Daoy (cell line): ENCODE measurements at regions not wholly inside any gene's neighbourhood (a gene's known extent, or its start where the extent isn't known, plus 50 kb on each side); places are given as distances from the start of the nearest gene placed in this dataset.

Experiments used
- DNase-seq: peaks from one replicate; pipeline ENCODE4 v3.0.0-alpha.2; 2015; ENCODE audit warnings: low read depth

DNA sequence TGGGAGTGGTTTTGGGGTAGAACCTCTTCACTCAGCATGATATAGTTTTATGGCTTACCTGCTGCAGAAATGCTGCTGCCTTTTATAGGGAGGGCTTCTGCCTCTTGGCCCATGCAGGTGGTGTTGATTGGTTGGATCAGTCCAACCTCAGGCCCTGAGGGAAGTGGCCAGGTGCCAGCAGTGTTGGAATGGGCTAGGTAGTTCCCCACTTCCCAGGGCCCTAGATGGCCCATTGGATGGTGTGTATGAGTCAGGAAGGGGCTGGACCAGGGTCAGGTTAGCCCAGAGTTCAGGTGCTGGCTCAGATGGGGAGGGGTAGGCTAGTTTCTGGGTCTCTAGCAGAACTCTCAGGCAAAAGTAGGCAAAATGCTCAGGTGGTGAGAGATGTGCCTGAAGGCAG is 455.5 kb downstream of the CCSER2 start:
- no peak for DNase-seq

DNA sequence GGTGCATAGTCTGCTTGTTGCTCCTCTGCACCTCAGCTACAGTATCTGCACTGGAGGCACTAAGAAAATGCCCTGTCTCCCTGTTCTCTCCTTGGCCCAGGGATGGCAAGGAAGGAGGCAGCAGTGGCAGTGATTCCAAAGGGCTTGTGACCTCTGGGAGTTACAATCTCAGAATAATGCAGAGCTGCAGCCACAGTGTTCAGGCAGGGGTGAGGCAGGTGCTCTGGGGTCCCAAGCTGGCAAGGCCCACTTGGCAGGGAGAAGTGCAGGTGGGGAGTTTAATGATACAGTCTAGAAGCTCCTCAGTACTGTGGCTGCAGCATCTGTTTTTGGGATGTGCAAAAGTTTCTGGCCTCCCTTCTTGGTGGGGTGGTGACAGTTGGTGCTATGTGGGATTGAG is 456.4 kb downstream of the CCSER2 start:
- no peak for DNase-seq

GRCh38 chr10:84789026-84789425 is 460.6 kb downstream of the CCSER2 start:
- DNase-seq = no peak

GRCh38 chr10:84798312-84798711 is 469.9 kb downstream of the CCSER2 start:
- DNase-seq = no peak

- no peak for DNase-seq
Observed at GRCh38 chr10:84801156-84801555, 472.8 kb downstream of the CCSER2 start.

DNA sequence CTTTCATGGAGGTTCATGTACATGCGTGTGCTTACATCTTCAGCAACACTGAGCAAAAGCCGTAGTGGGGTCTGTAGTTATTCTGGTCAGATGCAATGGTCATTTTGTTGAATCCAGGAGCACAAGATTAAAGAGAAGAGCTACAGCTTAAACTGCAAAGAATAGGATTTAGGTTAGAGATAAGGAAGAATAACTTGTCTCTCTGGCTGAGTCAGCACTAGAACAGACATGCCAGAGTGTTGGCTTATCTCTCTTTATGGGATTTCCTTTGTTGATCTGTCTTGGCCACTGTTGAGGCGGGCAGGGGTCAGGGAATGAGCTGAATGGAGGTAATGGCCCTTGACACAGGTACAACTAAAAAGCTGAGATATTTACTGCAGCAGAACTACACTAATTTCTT is 473.5 kb downstream of the CCSER2 start:
- DNase-seq = no peak

DNA sequence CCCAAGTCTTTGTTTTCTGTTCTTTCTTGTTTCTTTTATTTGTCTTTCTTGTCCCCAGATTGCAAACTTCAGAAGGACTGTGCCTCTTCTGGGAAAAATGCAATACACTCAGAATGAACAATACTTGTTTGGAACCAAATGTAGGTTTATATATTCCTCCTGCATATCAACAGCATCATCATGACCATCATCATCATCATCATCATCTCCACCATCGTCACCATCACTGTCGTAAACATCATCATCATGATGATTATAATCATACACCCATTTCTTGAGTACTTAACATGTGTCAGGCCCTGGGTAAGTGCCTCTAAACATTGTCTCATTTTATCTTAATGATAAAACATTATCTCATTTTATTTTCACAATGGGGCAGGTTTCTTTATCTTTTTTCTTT is 476.8 kb downstream of the CCSER2 start:
- no peak for DNase-seq

- no peak for DNase-seq
Observed at GRCh38 chr10:84811113-84811512, 482.7 kb downstream of the CCSER2 start.

DNA sequence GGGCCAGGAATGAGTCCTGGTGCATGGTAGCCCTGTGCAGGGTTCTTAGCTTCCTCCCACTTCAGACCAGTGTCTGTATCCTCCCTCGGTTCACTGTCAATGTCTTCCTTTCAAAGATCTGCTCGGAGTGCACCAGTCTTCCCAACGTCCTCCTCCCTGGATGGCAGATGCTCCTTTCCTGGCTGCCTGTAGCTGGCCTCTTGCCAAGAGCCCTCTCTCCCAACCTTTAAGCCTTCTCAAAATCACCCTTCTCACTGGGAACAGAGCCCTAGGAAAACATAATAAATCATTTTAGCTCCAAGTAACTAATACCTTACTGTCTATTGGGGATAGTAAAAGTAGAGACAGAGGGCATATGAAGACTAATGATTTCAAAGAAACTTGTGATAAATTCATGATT is 490.6 kb downstream of the CCSER2 start:
- DNase-seq = no peak

- DNase-seq = no peak
Observed at GRCh38 chr10:84820120-84820519, 491.7 kb downstream of the CCSER2 start.

GRCh38 chr10:84820596-84820995 is 492.2 kb downstream of the CCSER2 start:
- DNase-seq = no peak

DNA sequence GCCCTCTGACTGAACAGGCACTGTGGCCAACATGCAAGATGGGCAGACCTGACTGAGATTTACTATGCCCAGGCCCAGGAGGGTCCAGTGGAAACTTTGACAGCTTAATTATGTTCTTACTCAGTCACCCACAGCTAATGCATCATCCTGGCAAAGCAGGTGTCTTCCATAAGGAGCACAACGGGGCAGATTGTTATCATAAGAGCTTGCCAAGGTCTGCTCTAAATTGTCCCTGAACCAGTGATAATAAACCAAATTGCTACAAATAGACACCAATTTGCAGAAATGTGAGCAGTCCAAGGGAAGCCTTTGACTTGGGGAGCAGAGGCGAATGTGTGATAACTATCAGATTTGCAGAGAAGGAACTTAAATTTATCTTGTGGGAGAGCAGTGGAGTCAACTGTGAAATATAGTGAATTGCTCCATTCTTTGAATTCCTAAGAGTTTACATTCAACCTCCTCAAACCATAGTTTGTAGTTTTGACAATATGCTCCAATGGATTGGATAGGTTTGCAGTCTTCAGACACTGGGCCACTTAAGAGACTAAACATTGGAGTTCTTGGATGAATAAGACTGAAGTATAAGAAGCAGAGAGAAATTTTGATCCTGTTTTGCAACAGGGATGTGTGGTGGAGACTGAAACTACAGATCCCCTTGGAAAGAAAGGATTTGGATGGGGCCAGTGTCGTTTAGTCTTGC is 494.7 kb downstream of the CCSER2 start:
- DNase-seq = no peak

- DNase-seq = no peak
Observed at GRCh38 chr10:84824525-84824924, 496.1 kb downstream of the CCSER2 start.

- DNase-seq = no peak
Observed at GRCh38 chr10:84825330-84825729, 496.9 kb downstream of the CCSER2 start.

DNA sequence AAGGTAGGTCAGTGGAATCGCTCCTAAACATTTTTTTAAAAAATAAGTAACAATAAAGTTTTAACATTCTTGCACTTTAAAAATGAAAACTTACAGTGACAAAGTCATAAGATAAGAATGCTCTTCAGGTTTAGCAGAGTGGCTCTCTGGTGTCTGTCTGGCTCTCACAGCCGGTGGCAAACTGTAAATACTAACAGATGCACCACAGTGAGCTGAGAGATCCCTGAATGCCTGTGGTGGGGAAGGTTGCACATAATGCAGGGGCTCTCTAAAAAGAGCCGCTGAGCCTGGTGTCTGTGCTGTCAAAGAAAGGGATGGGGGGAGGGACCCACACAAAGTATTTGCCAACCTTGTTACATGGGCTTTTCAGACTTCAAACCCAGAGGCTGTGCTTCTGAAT is 498.3 kb downstream of the CCSER2 start:
- no peak for DNase-seq

DNA sequence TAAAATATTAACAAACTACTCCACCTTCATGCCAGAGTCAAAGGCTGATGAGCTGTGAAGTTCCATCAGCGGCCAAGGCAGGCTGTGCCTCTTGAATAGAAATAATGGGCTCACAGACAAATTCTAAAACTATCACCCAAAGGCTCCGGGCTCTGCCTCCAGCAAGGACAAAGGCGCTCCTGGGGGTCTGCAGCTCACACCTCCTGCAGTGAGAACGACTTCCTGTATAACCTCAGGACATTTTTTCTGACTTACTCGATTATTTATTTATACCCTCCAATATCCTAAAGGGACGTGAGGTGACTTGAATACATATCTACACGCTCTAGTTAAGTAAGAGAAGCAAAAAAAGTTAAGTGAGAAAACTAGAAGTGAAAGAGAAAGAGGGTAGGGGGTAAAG is 500.7 kb downstream of the CCSER2 start:
- DNase-seq = no peak

GRCh38 chr10:84837041-84837812 is 508.8 kb downstream of the CCSER2 start:
- DNase-seq = no peak

GRCh38 chr10:84837877-84838276 is 509.5 kb downstream of the CCSER2 start:
- DNase-seq = no peak

DNA sequence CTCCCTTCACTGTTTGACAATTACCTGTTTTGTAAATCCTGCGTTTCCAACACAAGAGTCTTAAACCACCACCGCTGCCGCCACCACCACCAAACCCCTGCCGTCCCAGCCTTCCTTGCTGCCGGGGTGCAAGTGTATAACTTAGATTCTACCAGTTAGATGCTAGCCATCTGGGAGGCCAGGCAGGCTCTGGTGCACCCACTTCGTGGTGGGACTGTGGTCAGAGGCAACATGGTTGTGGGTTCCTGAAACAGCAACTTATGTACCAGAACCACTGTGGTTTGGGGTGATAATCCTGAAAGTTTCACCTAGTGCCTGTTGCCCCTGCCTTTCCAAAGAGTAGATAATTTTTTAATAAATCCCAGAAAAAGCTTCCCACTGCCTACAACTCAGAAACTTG is 510.5 kb downstream of the CCSER2 start:
- no peak for DNase-seq

DNA sequence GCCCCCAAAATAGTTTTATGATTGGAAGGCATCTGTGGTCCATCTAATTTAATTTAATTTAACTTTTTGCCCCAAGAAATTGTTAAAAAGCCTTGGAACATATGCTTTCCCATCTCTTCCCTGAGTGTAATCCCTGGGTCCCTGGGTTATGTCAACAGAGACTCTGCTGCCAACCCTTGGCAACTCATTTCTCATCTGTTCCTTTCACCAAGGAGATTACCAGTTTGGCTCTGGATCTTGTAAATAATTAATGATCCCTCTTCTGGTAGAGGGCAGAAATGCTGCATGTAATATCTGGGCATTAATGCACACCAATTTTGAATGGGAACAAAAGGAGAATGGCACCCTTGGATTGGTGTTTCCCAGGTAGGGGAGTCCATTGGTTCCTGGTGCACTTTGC is 514.2 kb downstream of the CCSER2 start:
- DNase-seq = no peak

DNA sequence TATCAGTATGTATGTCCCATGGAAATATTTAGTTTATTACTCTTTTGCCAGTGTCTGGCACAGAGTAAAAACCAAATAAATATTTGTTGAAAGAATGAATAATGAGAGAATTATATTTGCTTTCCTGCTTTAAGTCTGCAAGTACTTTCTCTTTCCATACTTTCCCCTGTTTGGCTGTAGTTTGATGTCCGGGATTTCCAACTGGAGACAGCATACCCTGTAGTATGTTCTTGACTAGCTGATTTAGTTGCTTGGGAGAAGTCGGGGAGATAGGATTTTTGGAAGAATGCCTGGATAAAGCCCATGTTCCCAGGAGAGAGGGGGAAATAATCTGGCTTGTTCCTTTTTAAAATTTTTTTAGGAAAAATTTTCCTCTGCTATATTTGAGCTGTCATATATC is 516.1 kb downstream of the CCSER2 start:
- DNase-seq = no peak

- no peak for DNase-seq
Observed at GRCh38 chr10:84845628-84846261, 517.4 kb downstream of the CCSER2 start.

DNA sequence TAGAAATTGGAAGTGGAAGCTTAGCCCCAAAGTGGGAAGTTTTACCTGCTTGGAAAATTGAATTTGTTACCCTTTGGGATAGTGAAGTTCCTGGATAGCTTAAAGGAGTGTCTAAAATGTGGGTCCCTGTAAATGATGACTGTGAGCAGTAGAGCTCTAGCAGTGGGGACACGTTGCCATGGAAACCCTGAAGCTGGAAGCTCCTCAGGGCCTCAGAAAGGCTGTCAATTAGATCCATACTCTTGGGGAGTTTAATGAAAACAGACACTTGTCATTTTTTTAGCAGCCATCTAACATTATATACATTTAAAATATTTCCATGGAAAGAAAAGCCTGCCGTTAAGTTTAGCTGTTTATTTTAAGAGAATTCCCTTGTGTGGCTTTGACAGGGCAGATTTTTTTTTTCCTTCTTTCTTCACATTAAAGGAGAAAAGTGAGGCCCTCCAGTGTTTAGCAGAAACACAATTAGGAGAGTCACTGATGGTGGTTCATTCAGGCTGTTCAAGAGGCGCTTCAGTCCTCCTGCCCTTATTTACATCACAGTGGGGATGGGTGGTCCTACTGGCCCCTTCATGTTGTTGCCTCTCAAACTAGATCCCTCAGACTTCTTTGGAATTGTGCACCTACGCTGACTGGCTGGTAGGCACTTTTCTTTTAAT is 518.4 kb downstream of the CCSER2 start:
- DNase-seq = no peak
